Chondrocyte (in vitro differentiated cells): ENCODE measurements at regions not wholly inside any gene's neighbourhood (a gene's known extent, or its start where the extent isn't known, plus 50 kb on each side); places are given as distances from the start of the nearest gene placed in this dataset.
A peak's percentile ranks its signal among the peaks of the same experiment; 100 is the strongest.

Experiments
- DNase-seq: peaks from one replicate; pipeline ENCODE4 v3.0.0; 2021; ENCODE audit warnings: mixed read lengths, low spot score
- H3K27ac Mint-ChIP-seq: one replicate; pipeline ENCODE4 v1.8.0; 2021; ENCODE audit warnings: mild to moderate bottlenecking, moderate library complexity, mixed read lengths; ENCODE audit not compliant: unreplicated experiment
- H3K27me3 Mint-ChIP-seq: 2 replicates; pipeline ENCODE4 v1.8.0; 2021; ENCODE audit warnings: low read depth, mixed read lengths
- H3K36me3 Mint-ChIP-seq: 2 replicates; pipeline ENCODE4 v1.8.0; 2021; ENCODE audit warnings: low read depth, mixed read lengths
- H3K4me1 Mint-ChIP-seq: 2 replicates; pipeline ENCODE4 v1.8.0; 2021; ENCODE audit warnings: low read depth, mild to moderate bottlenecking, mixed read lengths
- H3K4me3 Mint-ChIP-seq: one replicate; pipeline ENCODE4 v1.8.0; 2021; ENCODE audit warnings: mild to moderate bottlenecking, moderate library complexity, mixed read lengths; ENCODE audit not compliant: unreplicated experiment
- H3K9me3 Mint-ChIP-seq: 2 replicates; pipeline ENCODE4 v1.8.0; 2021; ENCODE audit warnings: low read depth, mixed read lengths
- TF ChIP-seq, protein P1 (sequence below): fragments of 200-600 bp; sonication (generic); IDR thresholded peaks from 2 replicates; pipeline ENCODE4 v1.5.0; 2021; ENCODE audit warnings: antibody characterized with exemption, mild to moderate bottlenecking, moderate library complexity

- TF ChIP-seq, protein P1, sequence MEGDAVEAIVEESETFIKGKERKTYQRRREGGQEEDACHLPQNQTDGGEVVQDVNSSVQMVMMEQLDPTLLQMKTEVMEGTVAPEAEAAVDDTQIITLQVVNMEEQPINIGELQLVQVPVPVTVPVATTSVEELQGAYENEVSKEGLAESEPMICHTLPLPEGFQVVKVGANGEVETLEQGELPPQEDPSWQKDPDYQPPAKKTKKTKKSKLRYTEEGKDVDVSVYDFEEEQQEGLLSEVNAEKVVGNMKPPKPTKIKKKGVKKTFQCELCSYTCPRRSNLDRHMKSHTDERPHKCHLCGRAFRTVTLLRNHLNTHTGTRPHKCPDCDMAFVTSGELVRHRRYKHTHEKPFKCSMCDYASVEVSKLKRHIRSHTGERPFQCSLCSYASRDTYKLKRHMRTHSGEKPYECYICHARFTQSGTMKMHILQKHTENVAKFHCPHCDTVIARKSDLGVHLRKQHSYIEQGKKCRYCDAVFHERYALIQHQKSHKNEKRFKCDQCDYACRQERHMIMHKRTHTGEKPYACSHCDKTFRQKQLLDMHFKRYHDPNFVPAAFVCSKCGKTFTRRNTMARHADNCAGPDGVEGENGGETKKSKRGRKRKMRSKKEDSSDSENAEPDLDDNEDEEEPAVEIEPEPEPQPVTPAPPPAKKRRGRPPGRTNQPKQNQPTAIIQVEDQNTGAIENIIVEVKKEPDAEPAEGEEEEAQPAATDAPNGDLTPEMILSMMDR, result no peak
- Mint-ChIP-seq H3K9me3 (no peaks in the 10 kb centered on the region), H3K36me3 (no peaks in the 10 kb centered on the region), H3K27ac (no peak overlapping the region), H3K4me1 (peaks cover 28% of the 10 kb centered on the region), H3K4me3 (no peak overlapping the region), H3K27me3 (no peaks in the 10 kb centered on the region)
- no peak for DNase-seq
These were observed 241.6 kb downstream of the BCAT1 start for GRCh38 chr12:24707334-24707733.

DNA sequence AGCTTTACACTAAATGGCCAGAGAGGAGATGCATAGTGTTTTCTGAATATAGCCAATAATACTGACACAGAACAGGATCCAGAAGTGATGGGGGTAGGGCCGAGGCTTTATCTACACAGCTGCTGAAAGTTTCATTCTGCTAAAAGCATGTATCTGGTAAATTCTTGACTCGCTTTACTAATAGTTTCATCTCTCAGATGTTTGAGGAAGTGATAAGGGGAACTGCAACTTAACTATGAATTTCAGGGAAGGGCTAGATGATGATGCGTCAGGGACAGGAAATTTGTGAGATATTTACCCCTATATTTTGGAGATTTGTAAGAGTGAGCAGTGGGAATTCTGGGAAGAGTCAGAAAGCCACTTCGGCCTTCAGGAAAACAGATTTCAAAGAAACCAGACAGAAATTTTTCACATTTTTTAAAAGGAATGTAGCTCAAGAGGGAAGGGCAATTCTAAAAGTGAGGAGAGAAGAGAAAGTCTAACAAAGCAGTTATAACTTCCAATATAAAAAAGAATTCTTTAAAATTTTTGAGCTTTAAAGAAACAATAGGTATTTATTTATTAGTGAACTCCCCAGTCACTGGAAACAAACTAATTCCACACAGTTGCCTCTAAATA is 243.1 kb downstream of the BCAT1 start:
- Mint-ChIP-seq H3K36me3 (peaks cover 2% of the 10 kb centered on the region), H3K27ac (peak overlapping the region; percentile 81), H3K4me1 (peaks cover 28% of the 10 kb centered on the region), H3K9me3 (peaks cover 5% of the 10 kb centered on the region), H3K27me3 (no peaks in the 10 kb centered on the region), H3K4me3 (no peak overlapping the region)
- TF ChIP-seq, protein P1, result no peak
- no peak for DNase-seq

DNA sequence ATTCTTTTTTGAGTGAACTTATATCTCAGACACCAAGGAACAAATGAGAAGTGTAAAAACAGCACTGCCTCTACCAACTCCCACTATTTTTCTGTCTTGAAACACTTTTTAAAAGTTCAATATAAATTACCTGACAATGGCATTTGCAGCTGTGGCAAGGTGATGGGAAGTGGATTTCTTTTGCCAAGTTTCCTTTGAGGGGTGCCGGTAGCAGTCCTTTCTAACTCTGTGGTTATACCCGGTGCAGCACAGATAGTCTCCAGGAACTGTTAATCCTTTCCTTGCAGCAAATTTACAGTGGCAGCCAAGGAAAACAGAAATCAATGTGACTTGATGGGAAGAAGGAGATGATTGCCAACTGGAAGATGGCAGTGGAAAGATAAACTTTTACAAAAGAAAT is 243.7 kb downstream of the BCAT1 start:
- no peak overlapping the region for H3K27ac Mint-ChIP-seq
- TF ChIP-seq, protein P1, result no peak
- no peak for DNase-seq
- no peaks in the 10 kb centered on the region for H3K27me3 Mint-ChIP-seq
- peaks cover 2% of the 10 kb centered on the region for H3K36me3 Mint-ChIP-seq
- H3K4me1 Mint-ChIP-seq, result peaks cover 28% of the 10 kb centered on the region
- H3K4me3 Mint-ChIP-seq, result no peak overlapping the region
- peaks cover 10% of the 10 kb centered on the region for H3K9me3 Mint-ChIP-seq

- TF ChIP-seq, protein P1, result no peak
- DNase-seq, result no peak
- H3K36me3 Mint-ChIP-seq, result peaks cover 2% of the 10 kb centered on the region
- H3K9me3 Mint-ChIP-seq, result peaks cover 10% of the 10 kb centered on the region
- H3K4me3 Mint-ChIP-seq, result no peak overlapping the region
- H3K27me3 Mint-ChIP-seq, result no peaks in the 10 kb centered on the region
- peaks cover 39% of the 10 kb centered on the region for H3K4me1 Mint-ChIP-seq
- H3K27ac Mint-ChIP-seq, result no peak overlapping the region
These were observed 247.6 kb downstream of the BCAT1 start for GRCh38 chr12:24701343-24701742.

- Mint-ChIP-seq H3K27me3 (no peaks in the 10 kb centered on the region), H3K36me3 (peaks cover 2% of the 10 kb centered on the region), H3K4me1 (peaks cover 21% of the 10 kb centered on the region), H3K4me3 (no peak overlapping the region), H3K9me3 (peaks cover 10% of the 10 kb centered on the region), H3K27ac (no peak overlapping the region)
- DNase-seq, result no peak
- TF ChIP-seq, protein P1, result no peak
These were observed 249.9 kb downstream of the BCAT1 start for GRCh38 chr12:24698972-24699371.
